Heart left ventricle (tissue), 13 donors: ENCODE measurements at regions not wholly inside any gene's neighbourhood (a gene's known extent, or its start where the extent isn't known, plus 50 kb on each side); places are given as distances from the start of the nearest gene placed in this dataset.

Experiments
- CTCF ChIP-seq, 12 donors: fragments of 200-600 bp; sonication (generic) in 4 of 12; IDR thresholded peaks; one replicate each; pipeline versions ENCODE4 v1.5.0 to v1.8.0; 2018 to 2022; ENCODE audit warnings: antibody characterized with exemption in 12 of 12, mild to moderate bottlenecking in 5 of 12
- POLR2A ChIP-seq, 2 donors: fragments of 450-650 bp; IDR thresholded peaks; one replicate each; pipeline ENCODE4 v1.6.1; 2017; ENCODE audit warnings: antibody characterized with exemption in 2 of 2, mild to moderate bottlenecking in 2 of 2, moderate library complexity in 2 of 2
- donor health status: ischemic (EF 13 %, LVEDD 7.1; RV severe dilation, severe dysfunction).
- donor health status: DM: no; HTN: yes; CAD: no.
- donor health status: DM: no; HTN: no; CAD: no.
- donor health status: ischemic (EF 25% LVEDD 6.9; RV normal size, moderate dysfunction).
- donor health status: ischemic (EF 25% LVEDD 5.7; RV mildly dilated, moderate dysfunction).
- donor health status: ischemic (EF 35%, LVEDD 5.7; RV mildly dilated, moderate dysfunction).
- donor health status: nonischemic (EF 11% LVEDD 7.7; RV severe dilation, severe dysfunction).
- donor health status: DM: yes; HTN: yes; CAD: no.
- donor health status: PGD.
- donor health status: ischemic (EF 29% LVEDD 5.4; RV normal size, mild dysfunction).
- donor health status: nonischemic (EF 23%, LVEDD 6.1; RV moderate dilation, normal function).

GRCh38 chr9:108399851-108400250 lies 455.9 kb downstream of the ACTL7B start:
- no peak for TF ChIP-seq CTCF (IDR thresholded peaks at IDR 0.05)
- no peak for TF ChIP-seq POLR2A (IDR thresholded peaks at IDR 0.05)
